Glomerular endothelial cell (primary cell): ENCODE measurements at regions not wholly inside any gene's neighbourhood (a gene's known extent, or its start where the extent isn't known, plus 50 kb on each side); places are given as distances from the start of the nearest gene placed in this dataset.

ENCODE experiments used
- DNase-seq: peaks from one replicate; pipeline ENCODE4 v3.0.0-alpha.2; 2011; ENCODE audit warnings: low read depth, low spot score; ENCODE audit errors: extremely low read depth

- DNase-seq = no peak
Measured at GRCh38 chr7:68313806-68314205, 1284.5 kb upstream of the AUTS2 start.

GRCh38 chr7:68314208-68314607, 1284.1 kb upstream of the AUTS2 start:
- DNase-seq = no peak

- no peak for DNase-seq
Measured at GRCh38 chr7:68317476-68317875, 1280.8 kb upstream of the AUTS2 start.

DNA sequence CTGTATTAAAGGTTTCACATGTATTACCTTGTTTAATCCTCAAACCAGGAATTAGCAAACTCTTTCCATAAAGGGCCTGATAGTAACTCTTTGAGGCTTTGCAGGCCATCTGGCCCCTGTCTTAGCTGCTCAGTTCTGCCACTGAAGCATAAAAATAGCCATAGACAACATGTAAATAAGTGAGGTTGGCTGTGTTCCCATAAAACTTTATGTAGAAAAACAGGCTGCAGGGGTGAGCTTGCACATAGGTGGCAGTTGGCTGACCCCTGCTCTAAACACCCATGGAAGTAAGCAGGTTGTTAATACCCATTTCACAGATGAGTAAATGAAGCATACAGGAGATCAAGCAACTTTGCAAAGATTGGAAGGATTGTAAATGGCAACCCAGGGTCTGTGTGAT, 1279.2 kb upstream of the AUTS2 start:
- DNase-seq = no peak

DNA sequence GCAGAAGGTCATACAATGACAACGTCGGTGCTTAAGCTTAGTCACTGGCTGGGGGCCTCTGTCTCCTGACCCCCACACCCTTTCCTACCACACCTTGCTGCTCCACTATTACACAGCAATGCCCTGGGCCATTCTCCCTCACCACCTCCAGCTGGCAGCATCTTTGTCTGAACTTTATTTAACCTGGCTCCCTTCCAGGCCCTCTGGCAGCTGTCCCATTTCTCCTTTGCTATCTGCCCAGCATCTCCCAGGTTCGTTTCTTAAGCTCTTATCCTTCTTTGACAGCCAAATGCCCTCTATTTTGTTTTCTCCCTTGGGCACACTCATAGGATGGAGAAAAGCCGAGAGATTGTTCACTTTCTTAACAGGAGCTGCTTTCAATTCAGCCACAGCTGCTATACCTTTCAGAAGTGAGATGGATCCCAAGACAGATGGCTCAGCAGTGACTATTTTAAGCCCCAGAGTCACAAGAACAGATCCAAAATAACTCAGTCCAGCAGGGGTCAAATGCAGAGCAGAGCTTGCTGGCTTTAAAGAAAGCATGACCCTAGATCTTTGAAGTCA, 1277.1 kb upstream of the AUTS2 start:
- no peak for DNase-seq

DNA sequence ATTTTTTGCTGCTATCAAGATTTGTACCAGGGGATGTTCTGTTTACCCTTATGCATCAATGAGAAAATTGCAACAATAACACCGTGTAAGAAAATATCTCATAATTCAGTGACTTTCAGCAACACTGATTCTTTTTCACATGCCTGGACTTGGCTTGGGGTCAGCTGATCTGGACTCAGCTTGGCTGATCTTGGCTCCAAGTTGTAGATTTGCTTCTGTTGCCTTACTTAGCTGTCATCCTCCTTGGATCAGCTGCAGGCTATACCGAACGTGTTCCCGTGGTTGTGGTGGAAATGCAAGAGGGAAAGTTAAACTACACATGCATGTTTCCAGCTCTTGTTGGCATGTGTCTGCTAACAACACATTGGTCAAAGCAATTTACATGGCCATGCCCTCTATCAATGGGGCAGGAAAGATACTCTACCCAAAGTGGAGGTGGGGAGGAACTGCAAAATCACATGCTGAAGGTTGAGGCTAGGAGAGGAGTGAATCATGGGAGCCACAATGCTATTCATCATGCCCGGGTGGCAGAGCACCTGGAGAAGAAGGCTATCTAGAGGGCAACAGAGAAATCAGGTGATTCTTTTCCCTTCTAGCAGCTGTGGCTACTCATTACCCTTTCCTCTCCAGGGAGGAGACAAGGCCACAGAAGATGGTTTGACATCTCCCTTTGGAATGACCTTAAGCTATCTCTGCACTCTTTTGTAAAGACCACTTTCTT, 1276.3 kb upstream of the AUTS2 start:
- DNase-seq = no peak

- no peak for DNase-seq
Measured at GRCh38 chr7:68324621-68325020, 1273.7 kb upstream of the AUTS2 start.

- no peak for DNase-seq
Measured at GRCh38 chr7:68334216-68334615, 1264.1 kb upstream of the AUTS2 start.

DNA sequence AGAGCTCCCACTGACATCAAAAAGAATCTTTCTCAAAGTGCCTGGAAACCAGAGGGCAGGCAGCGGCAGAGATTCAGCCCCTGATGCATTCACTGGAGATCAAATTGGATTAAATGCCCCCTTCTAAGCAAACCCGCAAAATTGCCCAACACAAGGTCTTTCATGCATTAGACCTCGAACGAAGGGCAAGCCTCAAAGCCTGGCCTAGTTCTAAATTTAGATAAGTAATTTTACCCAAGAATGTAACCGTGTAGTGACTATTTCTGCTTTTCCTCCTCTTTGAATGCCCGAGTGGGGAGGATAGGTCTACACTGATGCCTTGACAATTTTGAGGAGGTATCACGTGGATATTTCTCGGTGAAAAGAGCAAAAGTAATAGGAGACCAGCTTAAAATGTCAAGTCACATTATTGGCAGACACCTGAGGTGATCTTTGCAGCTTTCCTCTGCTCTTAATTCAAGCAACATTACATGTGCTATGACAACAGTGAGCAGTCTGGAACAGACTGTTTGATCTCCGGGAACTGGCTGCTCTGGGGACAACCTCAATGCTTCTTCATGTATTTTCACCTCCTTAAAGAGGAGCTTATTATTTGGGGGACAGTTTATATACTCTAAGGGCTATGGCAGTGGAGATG, 1263.5 kb upstream of the AUTS2 start:
- DNase-seq = no peak

DNA sequence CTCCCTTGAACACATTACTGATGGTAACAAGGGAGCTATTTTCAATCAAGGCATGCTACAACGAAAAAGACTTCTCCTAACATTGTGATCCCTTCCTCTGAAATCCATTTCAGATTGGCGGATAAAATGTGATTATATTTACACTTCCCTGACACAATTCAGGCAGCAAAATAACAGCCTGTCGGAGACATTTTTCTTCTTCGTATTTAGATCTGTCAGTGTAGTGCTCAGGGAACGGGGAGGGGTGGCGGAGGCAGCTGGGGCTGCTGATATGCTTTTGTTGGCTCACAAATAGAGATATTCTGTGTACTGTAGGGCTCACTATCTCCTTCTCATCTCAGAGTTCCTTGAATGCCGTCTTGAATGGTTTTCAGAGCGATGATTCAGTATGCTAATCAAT, 1261.7 kb upstream of the AUTS2 start:
- DNase-seq = no peak

- DNase-seq = no peak
Measured at GRCh38 chr7:68348401-68348800, 1249.9 kb upstream of the AUTS2 start.

DNA sequence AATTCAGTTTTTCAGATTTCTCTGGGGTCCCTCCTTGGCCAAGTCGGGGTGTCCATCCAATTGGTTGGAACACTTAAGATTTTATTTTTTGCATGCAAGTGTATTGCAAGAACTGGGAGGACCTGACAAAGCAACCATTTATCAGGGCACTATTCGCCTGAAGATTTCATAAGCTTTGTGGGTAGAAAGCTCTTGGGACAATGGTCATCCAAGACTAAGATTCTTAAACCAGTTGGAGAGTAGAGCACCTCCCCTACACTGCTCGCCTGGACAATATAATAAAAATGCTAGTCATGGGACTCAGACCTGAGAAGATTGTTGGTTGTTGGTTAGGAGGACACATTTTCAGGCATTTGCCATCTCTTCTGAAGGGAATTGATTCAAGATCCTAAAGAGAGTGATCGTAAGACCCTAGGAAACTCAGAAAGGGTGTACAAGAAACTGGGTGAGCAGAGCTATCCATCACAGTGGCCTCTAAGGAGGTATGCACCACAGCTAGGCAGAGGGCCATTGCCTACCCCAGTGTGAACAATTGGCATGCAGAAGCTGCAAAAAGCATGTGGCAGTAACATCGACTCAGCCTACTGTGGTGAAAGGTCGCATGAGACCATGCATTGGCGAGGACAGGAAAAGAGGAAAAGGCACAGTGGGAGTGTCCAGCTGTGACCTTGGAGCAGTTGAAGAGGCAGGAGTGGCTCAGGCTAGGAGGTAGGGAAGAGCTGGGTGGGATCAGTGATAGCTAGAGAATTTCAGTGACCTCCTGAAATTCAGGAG, 1235.3 kb upstream of the AUTS2 start:
- no peak for DNase-seq

DNA sequence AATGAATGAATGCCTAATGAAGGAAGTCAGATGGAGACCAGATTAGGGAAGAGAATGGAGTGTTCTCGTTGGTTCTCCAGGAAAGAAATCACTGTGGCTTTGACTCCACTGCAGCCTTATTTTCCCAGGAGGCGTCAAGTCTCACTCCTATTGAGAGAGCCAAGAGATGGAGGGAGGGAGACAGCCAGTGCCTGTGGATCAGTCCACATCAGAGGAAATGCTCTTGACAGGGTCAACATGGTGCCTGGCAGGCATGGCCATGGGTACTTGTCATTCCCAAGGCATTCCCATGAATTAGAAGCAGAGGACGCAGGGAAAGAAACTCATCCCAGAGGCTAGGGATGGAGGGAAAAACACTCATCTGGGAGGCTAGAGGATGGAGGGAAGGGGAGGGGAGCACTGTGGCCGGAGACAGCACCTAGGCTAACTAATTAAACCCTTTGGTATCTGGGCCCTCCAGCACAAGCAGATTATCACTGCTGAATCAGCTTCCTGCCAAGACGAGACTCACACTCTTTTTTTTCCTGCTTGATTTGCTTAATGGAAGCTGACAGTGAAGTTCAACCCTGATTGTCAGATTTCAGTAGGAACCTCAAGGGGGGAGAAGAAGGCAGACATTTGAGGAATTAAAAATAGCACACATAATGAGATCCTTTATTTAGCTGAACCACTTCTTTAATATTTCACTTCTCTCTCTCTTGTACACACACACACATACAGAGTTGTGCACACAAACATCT, 1233.2 kb upstream of the AUTS2 start:
- DNase-seq = no peak

GRCh38 chr7:68371985-68372384, 1226.3 kb upstream of the AUTS2 start:
- no peak for DNase-seq

- no peak for DNase-seq
Measured at GRCh38 chr7:68376131-68376661, 1222.1 kb upstream of the AUTS2 start.

DNA sequence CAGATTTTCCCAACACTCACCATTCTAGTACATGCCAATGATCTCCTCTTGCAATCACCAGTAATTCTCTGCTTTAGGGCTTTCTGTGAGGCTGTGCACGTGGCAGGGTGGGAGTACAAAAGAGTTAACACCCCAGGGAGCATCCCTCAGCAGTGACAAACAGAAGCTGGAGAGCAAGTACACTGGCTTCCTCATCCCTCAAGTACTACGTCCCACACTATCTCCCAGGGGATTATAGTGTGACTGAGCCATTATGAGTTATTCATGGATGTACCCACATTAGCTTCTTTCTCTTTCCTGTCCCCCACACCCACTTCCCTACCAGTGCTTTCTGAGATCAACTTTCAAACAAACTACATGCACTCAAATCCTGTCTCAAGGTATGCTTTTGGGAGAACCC, 1216.5 kb upstream of the AUTS2 start:
- no peak for DNase-seq

DNA sequence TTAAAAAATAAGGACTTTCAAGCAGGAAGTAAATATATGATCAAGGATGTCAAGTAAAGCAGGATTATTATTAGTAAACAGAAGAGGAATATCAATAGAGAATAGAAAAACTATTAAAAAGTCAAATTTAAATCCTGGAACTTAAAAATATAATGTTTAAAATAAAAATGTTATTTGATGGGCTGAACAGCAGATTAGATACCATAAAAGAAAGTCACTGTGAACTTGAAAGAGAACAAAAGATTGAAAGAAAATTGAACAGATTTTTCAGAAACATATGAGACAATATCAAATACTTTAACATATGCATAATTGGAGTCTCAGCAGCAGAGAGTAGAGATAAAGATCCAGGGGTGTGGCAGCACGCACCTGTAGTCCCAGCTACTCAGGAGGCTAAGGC, 1213.7 kb upstream of the AUTS2 start:
- DNase-seq = no peak

DNA sequence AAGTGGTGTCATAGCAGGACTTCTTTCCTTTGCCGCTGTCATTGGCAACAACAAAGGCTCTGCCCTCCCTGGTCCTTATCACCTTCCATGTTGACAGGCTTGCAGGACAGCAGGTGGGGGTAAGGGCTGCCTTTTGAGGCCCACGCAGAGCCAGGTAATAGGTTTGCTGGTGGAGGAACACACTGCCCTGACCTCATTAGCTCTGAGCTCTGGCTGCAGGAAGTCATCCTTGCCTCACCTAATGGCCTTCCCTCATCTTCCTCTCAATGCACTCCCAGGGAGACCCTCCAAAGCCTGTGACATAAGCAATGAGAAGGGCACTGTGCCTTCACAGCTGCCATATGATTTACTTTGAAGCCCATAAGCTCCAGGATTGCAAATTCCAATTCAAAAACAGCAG, 1205.2 kb upstream of the AUTS2 start:
- DNase-seq = no peak

GRCh38 chr7:68394131-68394530, 1204.1 kb upstream of the AUTS2 start:
- no peak for DNase-seq

DNA sequence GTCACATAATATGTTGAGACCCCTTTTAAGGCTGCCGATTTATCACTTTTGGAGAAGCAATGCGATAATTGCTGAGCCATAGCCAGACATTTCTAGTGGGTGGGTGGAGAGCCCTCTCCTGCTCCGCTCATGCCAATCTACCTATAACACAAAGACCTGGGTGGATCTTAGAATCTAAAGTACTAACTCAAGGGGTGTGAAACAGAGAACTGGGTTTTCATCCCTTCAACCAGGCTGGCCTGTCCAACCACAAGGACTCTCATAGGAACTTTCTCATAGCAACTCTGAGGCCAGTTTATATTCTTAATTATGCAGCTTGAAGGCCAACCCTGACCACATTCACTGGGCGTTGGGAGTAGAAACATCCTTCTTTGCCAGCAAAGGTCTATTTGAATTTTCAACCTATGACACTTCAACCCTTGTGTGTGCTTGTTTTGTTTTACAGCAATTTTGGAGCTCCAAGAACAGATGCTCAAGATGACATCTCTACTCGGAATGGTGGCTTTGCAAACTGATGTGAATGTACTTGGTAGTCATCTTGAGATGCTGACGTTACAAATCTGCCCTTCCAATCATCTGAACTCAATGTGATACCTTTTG, 1198.2 kb upstream of the AUTS2 start:
- no peak for DNase-seq
